ENCODE measurements at regions not wholly inside any gene's neighbourhood (a gene's known extent, or its start where the extent isn't known, plus 50 kb on each side); places are given as distances from the start of the nearest gene placed in this dataset.
"Not testable (repeated sequence)": the region's sequence is repeated elsewhere in the genome, so short reads cannot be mapped to it uniquely, and the experiment has no call there.

GRCh38 chr2:239561446-239562001 is 160.7 kb upstream of the HDAC4 start:
- DNase-seq (ENCODE audit: low read depth) = no peak

- DNase-seq (ENCODE audit: low read depth) = no peak
Measured at GRCh38 chr2:239559417-239560261, 158.8 kb upstream of the HDAC4 start.

DNA sequence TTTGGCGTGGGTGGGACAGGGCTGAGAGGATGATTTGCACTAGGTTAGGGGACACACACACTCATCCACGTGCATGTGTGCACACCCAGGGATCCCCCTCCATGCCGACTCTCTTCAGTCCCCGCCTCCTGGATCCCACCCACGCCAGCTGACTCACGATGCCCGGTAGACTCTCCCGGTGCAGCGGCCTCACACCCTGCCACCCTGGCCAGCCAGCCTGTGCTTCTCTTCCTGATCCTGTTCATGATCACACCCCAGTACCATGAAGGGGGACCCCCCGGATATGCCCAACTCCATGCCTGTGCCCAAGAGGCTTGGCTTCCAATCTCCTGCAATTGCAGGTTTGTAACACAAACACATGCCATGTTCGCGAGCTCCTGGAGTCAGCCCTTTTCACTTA is 157.8 kb upstream of the HDAC4 start:
- DNase-seq (ENCODE audit: low read depth) = no peak

- DNase-seq (ENCODE audit: low read depth) = no peak
Measured at GRCh38 chr2:239557516-239557915, 156.7 kb upstream of the HDAC4 start.

- DNase-seq (ENCODE audit: low read depth) = no peak
Measured at GRCh38 chr2:239555571-239555905, 154.7 kb upstream of the HDAC4 start.

- DNase-seq (ENCODE audit: low read depth) = no peak
Measured at GRCh38 chr2:239554766-239555570, 154.1 kb upstream of the HDAC4 start.

- DNase-seq (ENCODE audit: low read depth) = no peak
Measured at GRCh38 chr2:239553376-239554000, 152.7 kb upstream of the HDAC4 start.

GRCh38 chr2:239552213-239552926 is 151.6 kb upstream of the HDAC4 start:
- DNase-seq (ENCODE audit: low read depth) = no peak

- DNase-seq (ENCODE audit: low read depth) = no peak
Measured at GRCh38 chr2:239551206-239551605, 150.4 kb upstream of the HDAC4 start.

GRCh38 chr2:239550357-239550756 is 149.5 kb upstream of the HDAC4 start:
- DNase-seq (ENCODE audit: low read depth) = no peak

DNA sequence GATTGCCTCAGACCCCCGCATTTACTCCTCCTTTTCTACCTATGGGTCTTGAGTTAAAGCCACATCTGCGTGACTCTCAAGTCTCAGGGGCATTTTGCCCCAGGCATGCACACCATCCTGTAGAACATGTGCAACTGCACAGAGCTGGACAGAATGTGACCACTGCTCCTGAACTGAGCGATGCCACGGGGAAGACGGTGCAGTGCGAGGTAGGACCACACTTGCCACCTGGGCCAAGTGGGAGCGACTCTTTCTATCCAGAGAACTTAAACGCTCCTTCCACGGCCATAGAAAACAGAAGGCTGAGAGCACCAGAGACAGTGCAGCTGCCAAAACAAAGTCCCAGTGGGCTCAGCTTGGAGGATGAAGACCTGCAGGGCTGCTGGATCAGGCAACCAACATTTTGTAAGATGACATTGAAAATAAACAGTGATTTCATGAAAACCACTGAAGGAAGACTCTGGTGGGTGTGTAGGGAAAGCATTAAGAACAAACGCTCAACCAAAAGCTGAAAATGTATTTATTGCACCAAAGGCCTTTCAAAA is 149.0 kb upstream of the HDAC4 start:
- no peak for DNase-seq (ENCODE audit: low read depth)

DNA sequence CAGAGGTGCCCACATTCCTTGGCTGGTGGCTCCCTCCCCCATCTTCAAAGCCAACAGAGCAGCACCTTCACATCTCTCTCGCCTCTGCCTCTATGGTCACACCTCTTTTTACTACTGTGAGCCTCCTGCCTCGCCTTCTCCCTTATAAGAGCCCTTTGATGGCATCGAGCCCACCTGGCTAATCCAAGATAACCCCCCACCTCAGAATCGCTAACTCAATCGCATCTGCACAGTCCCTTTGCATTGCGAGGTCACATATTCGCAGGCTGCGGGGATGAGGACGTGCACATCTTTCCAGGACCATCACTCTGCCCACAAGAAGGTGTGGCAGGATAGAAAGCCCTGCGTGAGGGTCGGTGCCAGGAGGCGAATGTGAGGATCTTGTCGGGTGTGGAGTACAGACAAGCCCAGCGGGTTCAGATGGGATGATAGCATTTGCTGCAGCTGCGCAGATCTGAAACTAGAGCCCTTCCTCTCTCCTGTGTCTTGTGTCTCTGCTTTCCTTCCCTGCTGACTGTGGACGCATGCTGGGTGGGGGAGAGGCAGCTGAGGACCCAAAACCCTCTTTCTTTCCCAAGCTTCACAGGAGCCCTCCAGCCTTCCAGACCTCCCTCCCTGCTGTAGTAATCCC is 148.3 kb upstream of the HDAC4 start:
- DNase-seq (ENCODE audit: low read depth) = no peak

DNA sequence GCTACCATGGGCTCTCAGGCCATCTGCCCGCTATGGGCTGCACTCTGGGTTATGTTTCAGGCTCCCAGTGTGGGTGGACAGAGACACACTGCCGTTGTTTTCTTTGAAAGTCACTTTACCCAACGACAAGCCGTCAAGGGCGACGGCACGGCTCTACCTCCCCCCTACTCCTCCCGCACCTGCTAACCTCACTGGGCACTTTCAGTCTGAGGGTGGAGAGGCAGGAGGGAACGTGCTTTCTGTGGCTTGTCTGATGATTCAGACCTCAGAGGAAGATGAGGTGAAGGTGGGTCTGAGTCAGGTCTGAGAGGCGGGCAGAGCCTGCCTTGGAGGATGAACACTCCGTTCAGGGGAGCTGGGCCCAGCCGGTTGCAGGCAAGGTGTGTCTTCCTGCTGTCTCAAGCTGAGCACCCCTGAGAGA is 147.6 kb upstream of the HDAC4 start:
- DNase-seq (ENCODE audit: low read depth) = no peak

DNA sequence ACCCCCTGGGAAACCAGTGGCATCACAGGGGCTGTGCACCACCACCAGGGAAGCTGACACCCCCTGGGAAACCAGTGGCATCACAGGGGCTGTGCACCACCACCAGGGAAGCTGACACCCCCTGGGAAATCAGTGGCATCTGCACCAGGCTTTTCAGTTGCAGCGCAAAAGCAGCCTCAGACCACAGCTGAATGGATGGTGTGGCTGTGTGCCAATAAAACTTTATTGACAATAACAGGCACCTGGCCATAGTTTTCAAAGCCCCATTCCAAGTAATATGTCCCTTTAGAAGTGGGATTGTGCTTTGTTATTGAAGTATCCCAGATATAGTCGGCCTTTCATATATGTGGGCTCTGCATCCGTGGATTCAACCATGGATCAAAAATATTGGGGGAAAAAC is 146.3 kb upstream of the HDAC4 start:
- not testable (repeated sequence) for DNase-seq (ENCODE audit: low read depth)

DNA sequence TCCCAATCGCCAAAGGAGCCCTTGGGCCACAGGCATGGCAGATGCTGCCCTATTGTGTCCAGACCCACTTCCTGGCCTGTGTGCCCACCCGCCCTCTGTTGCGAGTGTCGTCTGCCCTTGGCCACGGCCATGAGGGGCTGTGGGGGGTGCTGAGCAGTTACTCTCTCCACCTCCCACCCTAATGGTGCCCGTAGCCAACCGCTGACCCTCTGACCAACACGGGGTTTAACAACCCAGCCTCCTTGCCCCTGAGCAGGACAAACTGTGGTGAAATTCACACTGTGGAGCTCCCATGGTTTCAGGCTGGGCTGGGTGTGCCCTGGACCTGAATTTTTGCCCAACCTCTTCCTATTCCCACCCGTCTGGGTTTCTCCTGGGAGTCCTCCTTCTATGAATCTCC is 145.7 kb upstream of the HDAC4 start:
- DNase-seq (ENCODE audit: low read depth) = no peak

DNA sequence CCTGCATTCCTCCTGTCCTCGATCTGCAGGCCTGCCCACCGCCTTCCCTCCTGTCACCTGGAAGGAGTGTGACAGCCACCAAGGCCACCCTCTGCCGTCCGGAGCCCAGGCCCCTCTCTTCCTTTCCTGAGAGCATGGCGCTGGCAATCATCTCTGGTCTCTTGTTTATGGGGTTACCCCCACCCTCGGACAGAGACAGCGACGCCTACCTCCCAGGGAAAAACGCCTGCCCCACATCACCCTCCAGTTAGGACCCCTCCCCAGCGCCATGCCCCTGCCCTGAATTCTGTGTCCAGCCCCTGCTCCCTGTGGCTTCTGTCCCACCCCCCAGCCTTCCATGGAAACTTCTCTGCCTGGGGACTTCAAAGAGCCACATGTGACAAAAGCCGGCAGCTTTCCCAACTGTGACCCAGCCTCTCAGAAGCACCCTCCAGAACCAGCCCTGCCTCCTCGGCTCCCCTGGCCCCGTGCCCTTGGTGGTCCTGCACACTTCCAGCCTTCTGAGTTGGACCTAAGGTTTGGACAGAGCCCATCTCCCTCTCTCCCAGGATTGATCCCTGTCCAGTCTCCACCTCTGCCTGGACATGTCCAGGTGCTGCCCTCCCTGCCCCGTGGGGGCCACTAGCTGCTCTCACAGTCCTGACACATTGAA is 145.0 kb upstream of the HDAC4 start:
- no peak for DNase-seq (ENCODE audit: low read depth)

GRCh38 chr2:239544918-239545465 is 144.2 kb upstream of the HDAC4 start:
- DNase-seq (ENCODE audit: low read depth) = no peak

DNA sequence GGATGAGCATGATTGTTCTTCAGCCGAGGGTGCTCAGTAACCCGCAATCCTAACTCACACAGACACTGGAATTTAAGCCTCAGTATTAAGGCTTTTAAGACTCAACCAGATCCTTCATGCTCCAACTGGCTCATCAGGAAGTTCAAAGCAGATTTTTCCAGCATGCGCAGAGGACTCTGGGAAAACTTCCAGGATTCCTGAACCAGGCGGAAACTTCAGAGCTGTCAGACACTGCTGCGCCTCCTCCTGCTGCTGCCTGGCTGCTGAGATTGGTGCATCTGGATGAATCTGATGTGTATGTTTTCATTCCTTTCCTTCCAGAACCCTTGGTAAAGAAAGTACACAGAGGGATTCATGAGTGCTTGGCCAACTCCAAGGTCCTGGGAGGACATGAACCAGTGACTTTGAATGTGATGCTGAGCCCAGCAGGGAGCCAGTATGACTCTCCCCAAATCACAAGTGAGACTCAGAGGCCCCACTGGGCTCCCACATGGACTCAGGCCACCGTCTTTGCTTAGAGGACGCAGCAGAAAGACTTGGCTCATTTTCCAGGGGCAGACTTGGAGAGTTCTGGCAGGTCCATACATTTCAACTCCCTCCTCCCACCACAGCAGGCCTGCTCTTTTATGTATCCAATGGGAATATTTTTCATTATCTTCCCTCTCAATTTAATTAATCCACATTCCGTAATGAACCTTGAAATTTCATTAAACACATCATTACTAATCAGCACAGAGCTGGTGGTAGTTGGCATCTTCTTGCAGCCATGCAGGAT is 143.5 kb upstream of the HDAC4 start:
- no peak for DNase-seq (ENCODE audit: low read depth)

DNA sequence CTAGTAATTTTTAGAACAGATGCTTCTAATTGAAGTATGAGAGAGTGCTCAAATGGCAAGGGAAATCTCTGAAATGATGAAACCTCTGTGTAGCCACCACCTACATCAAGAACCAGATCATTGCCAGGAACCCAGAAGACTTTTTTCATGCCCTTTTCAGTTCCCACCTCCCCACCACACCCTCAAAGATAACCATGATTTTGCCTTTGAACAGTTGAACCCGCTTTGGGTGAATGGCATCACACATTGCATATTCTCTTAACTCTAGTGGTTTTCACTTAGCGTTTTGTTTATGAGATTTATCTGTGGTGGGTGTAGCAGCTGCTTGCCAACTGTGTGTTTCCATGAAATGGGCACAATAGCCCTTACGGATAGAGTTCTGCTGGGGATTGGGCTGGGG is 142.9 kb upstream of the HDAC4 start:
- no peak for DNase-seq (ENCODE audit: low read depth)

All from myocyte (in vitro differentiated cells).